HG03108 (cell line): ENCODE measurements at regions not wholly inside any gene's neighbourhood (a gene's known extent, or its start where the extent isn't known, plus 50 kb on each side); places are given as distances from the start of the nearest gene placed in this dataset.

ENCODE experiments used
- ATAC-seq: cut with Tn5 transposase; IDR thresholded peaks from one replicate; pipeline ENCODE4 v1.9.1; 2021; ENCODE audit warnings: moderate library complexity; ENCODE audit not compliant: unreplicated experiment

- ATAC-seq: no peak
Measured at GRCh38 chr20:50415516-50416268, 94.5 kb upstream of the PTPN1 start.

GRCh38 chr20:50416269-50417022 lies 93.7 kb upstream of the PTPN1 start:
- ATAC-seq: no peak

GRCh38 chr20:50417023-50417329 lies 93.2 kb upstream of the PTPN1 start:
- ATAC-seq: no peak

GRCh38 chr20:50417484-50418235 lies 92.5 kb upstream of the PTPN1 start:
- ATAC-seq: no peak

- ATAC-seq: no peak
Measured at GRCh38 chr20:50418890-50419642, 91.1 kb upstream of the PTPN1 start.

GRCh38 chr20:50420380-50420779 lies 89.8 kb upstream of the PTPN1 start:
- no peak for ATAC-seq

GRCh38 chr20:50421356-50422340 lies 88.5 kb upstream of the PTPN1 start:
- ATAC-seq: no peak

- ATAC-seq: no peak
Measured at GRCh38 chr20:50423758-50424157, 86.4 kb upstream of the PTPN1 start.

- ATAC-seq: no peak
Measured at GRCh38 chr20:50425076-50425475, 85.1 kb upstream of the PTPN1 start.

- ATAC-seq: no peak
Measured at GRCh38 chr20:50426866-50427718, 83.1 kb upstream of the PTPN1 start.

GRCh38 chr20:50427719-50428083 lies 82.5 kb upstream of the PTPN1 start:
- ATAC-seq: no peak

GRCh38 chr20:50428097-50428828 lies 81.9 kb upstream of the PTPN1 start:
- ATAC-seq: no peak

- no peak for ATAC-seq
Measured at GRCh38 chr20:50429412-50429811, 80.8 kb upstream of the PTPN1 start.

- ATAC-seq: no peak
Measured at GRCh38 chr20:50431066-50431450, 79.1 kb upstream of the PTPN1 start.

GRCh38 chr20:50433001-50433761 lies 77.0 kb upstream of the PTPN1 start:
- no peak for ATAC-seq

GRCh38 chr20:50434321-50434652 lies 75.9 kb upstream of the PTPN1 start:
- no peak for ATAC-seq

- no peak for ATAC-seq
Measured at GRCh38 chr20:50434653-50435396, 75.4 kb upstream of the PTPN1 start.
